ENCODE measurements at regions not wholly inside any gene's neighbourhood (a gene's known extent, or its start where the extent isn't known, plus 50 kb on each side); places are given as distances from the start of the nearest gene placed in this dataset.
"Not testable (repeated sequence)": the region's sequence is repeated elsewhere in the genome, so short reads cannot be mapped to it uniquely, and the experiment has no call there.

DNA sequence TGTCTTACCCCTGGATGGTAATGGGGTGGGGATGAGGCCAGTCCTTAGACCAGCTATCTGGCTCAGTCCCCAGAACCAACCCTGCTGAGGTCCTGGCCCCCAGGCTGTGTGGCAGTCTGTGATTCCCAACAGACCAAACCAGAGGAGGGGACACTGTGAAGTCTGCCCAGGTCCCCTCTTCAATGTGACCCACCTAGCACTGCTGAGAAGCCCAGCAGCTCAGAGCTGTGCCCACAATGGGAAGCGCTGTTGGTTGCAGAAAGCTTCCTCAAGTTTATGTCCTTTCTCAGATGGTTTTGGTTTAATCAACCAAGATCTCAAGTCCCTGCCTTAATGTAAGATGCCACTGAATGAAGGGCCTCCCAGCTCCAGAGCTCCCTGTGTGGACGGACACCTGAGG is 114.7 kb upstream of the IGLL5 start:
- in situ Hi-C loops (cut with MboI; ENCODE audit: low sequenced_read_pairs), result no loop called here

DNA sequence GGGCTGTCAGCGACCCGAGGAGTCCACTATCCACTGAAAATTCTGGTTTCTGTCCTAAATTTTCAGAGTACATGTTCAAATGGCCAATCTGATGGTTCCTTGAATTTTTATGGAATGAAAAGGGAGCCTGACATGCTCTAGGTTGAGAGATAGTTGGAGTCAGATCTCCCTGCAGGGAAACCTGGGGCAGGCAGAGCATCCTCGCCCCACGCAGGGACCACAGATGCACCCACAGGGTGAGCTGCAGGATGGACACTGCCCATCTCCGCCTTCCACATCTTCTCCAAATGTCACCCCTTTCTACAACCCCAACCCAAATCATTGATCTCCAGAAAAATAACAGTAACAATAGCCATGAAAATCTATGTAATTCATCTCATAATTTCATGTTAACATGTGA is 114.2 kb upstream of the IGLL5 start:
- in situ Hi-C loops (cut with MboI; ENCODE audit: low sequenced_read_pairs), result no loop called here

- in situ Hi-C loops (cut with MboI; ENCODE audit: low sequenced_read_pairs), result no loop called here
Observed at GRCh38 chr22:22773979-22774604, 113.5 kb upstream of the IGLL5 start.

DNA sequence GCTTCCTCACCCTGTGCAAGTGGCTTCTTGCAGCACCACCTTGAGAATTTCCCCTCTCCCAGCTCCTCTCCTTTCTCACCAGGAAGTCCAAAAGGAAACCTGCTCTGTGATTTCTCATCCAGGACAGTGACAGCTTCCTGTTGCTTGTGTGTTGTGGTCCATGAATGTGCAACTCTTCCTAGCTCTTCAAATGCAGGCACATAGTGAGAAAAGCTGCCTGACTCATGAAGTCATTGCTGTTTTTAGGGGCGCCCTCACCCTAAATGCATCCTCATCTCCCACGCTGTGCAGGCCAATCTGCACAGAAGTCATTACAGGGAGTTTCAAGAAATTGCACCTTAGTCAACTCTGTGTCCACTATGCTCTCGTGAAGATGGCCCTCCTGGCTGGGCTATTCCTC is 112.9 kb upstream of the IGLL5 start:
- in situ Hi-C loops (cut with MboI; ENCODE audit: low sequenced_read_pairs), result not testable (repeated sequence)

DNA sequence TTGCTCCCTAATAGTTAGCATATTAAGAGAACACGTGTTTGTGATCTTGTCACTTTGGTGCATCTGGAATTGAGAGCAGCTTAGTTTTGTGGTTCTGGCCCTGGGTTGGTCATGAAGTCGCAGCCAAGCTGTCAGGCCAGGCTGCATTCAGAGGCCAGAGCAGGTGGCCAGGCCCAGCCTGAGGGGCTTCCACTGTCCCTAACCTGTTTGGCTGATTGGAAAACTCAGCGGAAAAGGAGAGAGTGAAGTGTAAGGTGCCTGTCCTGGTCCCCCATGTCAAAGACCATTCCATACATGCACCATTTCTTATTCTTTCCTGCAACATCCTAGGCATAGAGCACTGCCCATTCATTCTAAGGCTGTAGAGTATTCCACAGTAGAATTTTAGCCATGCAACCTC is 111.5 kb upstream of the IGLL5 start:
- in situ Hi-C loops (cut with MboI; ENCODE audit: low sequenced_read_pairs), result no loop called here

DNA sequence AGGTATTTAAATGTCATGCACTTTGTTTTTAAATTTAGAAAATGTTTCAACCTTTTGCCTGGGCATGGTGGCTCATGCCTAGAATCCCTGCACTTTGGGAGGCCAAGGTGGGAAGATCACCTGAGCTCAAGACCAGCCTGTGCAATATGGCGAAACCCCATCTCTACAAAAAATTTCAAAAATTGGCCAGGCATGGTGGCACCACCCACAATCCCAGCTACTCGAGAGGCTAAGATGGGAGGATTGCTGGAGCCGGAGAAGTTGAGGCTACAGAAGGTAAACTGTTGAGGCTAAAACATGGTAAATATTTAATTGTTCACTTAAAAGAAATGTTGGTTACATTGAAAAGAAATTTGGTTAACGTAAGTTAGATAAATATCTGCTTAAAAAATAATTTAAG is 108.4 kb upstream of the IGLL5 start:
- in situ Hi-C loops (cut with MboI; ENCODE audit: low sequenced_read_pairs), result no loop called here

- in situ Hi-C loops (cut with MboI; ENCODE audit: low sequenced_read_pairs), result no loop called here
Observed at GRCh38 chr22:22783575-22783974, 104.0 kb upstream of the IGLL5 start.

GRCh38 chr22:22784249-22785039 is 103.2 kb upstream of the IGLL5 start:
- in situ Hi-C loops (cut with MboI; ENCODE audit: low sequenced_read_pairs), result no loop called here

DNA sequence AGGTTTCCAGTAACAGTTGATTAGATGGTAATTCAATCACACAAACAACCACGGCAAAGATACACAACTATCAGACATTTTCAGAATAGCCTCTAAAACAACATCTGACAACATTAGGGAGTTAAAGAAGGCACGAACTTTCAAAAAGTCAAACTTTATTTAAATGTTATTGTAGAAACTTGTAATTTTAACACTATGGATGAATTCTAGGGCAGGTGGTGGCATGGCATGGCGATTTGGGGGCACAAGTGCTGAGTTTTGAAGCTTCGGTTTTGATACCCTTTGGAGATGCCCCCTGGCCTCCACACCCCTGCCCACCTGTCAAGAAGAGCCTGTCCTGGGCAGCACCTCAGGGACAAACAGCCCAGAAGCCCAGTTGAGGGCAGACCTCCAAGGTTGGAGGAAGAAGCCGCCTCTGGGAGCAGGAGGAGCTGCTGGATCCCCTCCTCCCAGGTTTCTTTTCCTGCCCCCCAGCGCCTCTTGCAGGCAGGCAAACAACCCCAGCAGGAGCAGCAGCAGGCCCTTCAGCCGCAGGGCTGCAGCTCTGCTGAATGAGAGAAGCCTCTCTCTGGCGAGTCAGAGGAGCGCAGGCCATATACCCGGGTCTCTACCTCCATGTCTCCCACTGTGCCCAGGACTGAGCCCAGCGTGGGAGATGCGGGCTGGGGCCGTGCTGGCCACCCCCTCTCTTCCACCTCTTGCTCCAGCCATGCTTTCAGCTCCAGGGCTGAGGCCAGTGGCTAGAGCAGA is 102.1 kb upstream of the IGLL5 start:
- in situ Hi-C loops (cut with MboI; ENCODE audit: low sequenced_read_pairs), result no loop called here

- in situ Hi-C loops (cut with MboI; ENCODE audit: low sequenced_read_pairs), result no loop called here
Observed at GRCh38 chr22:22786301-22787115, 101.1 kb upstream of the IGLL5 start.

- in situ Hi-C loops (cut with MboI; ENCODE audit: low sequenced_read_pairs), result no loop called here
Observed at GRCh38 chr22:22787151-22787550, 100.5 kb upstream of the IGLL5 start.

DNA sequence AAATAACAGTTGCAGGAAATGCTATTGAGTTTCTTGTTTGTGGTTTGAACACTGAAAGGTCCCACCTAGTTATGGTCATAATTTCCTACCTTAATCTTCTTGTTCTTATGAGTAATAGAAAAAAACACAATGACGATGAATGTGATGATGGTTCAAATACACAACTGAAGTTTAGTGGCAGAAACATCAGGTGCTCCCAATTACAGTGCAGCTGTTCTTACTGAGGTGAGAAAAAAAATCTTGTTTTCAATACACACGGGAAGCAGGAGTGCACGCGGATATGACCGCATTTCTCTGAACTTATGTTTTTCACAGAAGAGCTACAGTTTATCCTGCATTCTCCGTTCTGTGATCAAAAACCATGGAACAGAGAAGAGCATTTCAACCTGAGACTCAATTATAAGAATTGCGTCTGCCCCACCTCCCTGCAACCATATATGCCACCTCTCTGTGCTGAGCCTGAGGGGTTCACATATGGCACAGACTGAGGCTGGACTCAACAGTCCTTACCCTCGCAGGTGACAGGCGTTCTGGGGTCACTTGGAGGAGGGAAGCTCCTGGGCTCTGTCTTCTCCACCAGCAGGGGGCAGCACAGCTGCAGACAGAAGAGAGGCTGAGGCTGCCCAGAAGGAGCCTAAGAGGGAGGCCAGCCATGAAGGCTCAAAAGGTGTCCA is 99.7 kb upstream of the IGLL5 start:
- in situ Hi-C loops (cut with MboI; ENCODE audit: low sequenced_read_pairs), result no loop called here

- in situ Hi-C loops (cut with MboI; ENCODE audit: low sequenced_read_pairs), result no loop called here
Observed at GRCh38 chr22:22788460-22789037, 99.1 kb upstream of the IGLL5 start.

- in situ Hi-C loops (cut with MboI; ENCODE audit: low sequenced_read_pairs), result no loop called here
Observed at GRCh38 chr22:22789233-22789921, 98.2 kb upstream of the IGLL5 start.

DNA sequence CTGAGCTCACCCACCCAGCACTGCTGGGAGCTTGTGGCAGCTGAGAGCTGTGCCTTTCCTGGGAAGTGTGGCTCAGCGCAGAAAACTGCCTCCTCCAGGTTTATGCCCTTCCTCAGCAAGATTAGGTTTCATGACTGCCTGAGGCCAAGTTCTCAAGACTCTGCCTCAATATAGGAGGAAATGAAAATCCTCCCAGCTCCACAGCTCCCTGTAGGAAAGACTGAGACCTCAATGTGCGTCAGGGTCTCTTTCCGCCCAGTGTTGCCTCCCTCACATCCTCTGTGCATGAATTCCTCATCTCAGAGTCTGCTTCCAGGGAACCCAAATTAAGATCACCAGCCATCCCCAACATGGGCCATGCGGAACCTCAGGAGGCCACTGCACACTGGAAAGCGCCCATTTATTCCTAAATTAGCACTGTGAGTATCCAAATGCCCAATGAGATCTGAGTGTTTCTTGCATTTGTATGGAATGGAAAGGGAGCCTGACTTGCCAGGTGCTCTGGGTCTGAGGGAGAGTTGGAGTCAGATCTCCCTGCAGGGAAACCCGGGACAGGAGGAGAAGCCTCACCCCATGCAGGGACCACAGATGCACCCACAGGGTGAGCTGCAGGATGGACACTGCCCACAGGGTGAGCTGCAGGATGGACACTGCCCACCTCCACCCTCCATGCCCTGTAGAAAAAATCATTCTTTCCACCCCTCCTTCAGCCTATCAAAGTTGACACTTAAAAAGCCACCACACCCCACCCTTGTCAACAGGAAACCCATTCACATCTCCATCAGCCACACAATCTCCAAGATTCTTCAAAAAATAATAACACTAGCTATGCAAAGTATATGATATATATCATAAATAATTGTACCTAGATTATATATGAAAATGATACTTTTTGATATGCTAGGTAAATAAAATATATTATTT is 97.4 kb upstream of the IGLL5 start:
- in situ Hi-C loops (cut with MboI; ENCODE audit: low sequenced_read_pairs), result no loop called here

GRCh38 chr22:22791438-22792181 is 96.0 kb upstream of the IGLL5 start:
- in situ Hi-C loops (cut with MboI; ENCODE audit: low sequenced_read_pairs), result no loop called here

- in situ Hi-C loops (cut with MboI; ENCODE audit: low sequenced_read_pairs), result not testable (repeated sequence)
Observed at GRCh38 chr22:22792205-22792786, 95.3 kb upstream of the IGLL5 start.

Data from HL-60/S4 (cell line).